ENCODE measurements at regions not wholly inside any gene's neighbourhood (a gene's known extent, or its start where the extent isn't known, plus 50 kb on each side); places are given as distances from the start of the nearest gene placed in this dataset.

DNA sequence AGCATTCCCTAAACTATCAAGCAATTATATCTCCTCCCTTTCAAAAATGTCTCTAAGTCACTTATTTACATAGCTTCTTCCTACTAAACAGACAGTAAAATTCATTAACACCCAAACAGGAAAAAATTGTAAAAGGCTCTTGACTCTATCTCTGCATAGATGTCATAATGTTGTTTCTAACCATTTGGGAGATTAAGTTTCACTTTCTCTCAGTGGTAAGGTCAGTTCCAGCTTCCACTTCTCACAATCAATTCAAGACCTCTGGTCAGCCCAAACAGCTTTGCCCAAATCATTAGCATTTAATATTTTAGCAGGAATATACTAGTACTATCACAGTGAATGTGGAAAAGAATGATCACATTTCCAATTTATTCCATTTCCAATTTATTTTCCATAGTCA, 374.3 kb upstream of the MC4R start:
- TF ChIP-seq CTCF (IDR thresholded peaks at IDR 0.05): no peak
- TF ChIP-seq POLR2A (IDR thresholded peaks at IDR 0.05): no peak
- Histone ChIP-seq H3K4me3 (replicated peaks in 1 of 3) (no peak overlapping the region), H3K27ac (no peak overlapping the region), H3K4me1 (no peaks in the 10 kb centered on the region), H3K27me3 (no peaks in the 10 kb centered on the region), H3K36me3 (no peaks in the 10 kb centered on the region), H3K9me3 (no peaks in the 10 kb centered on the region)
- DNase-seq: no peak
- intact Hi-C loops (cut with DNase I): no loop called here

- 55 to 58% methylated on average over 3 of the region's 3 CpGs for WGBS, 2 donors
- no peaks in the 10 kb centered on the region for H3K4me1 ChIP-seq
- no peaks in the 10 kb centered on the region for H3K36me3 ChIP-seq
- intact Hi-C loops (cut with DNase I): no loop called here
- no peak overlapping the region for H3K27ac ChIP-seq
- H3K9me3 ChIP-seq: no peaks in the 10 kb centered on the region
- no peaks in the 10 kb centered on the region for H3K27me3 ChIP-seq
- no peak overlapping the region for H3K4me3 ChIP-seq (replicated peaks in 1 of 3)
- no peak for DNase-seq
- no peak for TF ChIP-seq POLR2A (IDR thresholded peaks at IDR 0.05)
- TF ChIP-seq CTCF (IDR thresholded peaks at IDR 0.05): no peak
These were observed 381.2 kb upstream of the MC4R start for GRCh38 chr18:60753753-60754152.

DNA sequence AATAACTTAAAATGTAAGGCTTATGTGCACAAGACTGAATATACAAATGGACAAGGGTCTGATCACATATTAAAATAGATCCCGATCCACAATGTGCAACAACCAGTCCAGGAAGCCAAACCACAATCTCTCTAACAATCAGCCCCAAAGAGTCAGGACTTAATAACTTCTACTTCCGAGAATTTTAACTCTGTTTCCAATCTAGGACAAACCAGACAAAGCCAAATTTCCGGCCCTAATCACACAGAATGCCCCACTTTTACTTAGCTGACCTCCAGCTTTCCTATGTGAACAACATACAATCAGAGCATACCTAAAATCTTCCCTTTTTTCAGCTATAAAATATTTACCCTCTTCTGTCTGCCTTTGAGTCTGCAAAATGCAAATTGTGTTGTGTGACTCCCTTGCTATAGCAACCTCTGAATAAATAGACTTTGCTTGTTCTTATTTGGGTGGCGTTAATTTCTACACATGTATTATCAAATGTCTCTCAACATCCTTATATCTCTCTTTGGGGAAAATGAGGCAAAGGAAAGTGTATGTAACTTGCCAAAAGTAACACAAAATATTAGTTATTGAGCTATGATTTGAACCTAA, 381.9 kb upstream of the MC4R start:
- no peaks in the 10 kb centered on the region for H3K27me3 ChIP-seq
- TF ChIP-seq CTCF (IDR thresholded peaks at IDR 0.05): no peak
- no peak for TF ChIP-seq POLR2A (IDR thresholded peaks at IDR 0.05)
- no peaks in the 10 kb centered on the region for H3K9me3 ChIP-seq
- intact Hi-C loops (cut with DNase I): no loop called here
- H3K36me3 ChIP-seq: no peaks in the 10 kb centered on the region
- WGBS, 2 donors: 58 to 63% methylated on average over 4 of the region's 4 CpGs
- H3K27ac ChIP-seq: no peak overlapping the region
- no peaks in the 10 kb centered on the region for H3K4me1 ChIP-seq
- DNase-seq: no peak
- H3K4me3 ChIP-seq (replicated peaks in 1 of 3): no peak overlapping the region

- Histone ChIP-seq H3K4me1 (no peaks in the 10 kb centered on the region), H3K4me3 (replicated peaks in 1 of 3) (no peak overlapping the region), H3K36me3 (no peaks in the 10 kb centered on the region), H3K27ac (no peak overlapping the region), H3K9me3 (no peaks in the 10 kb centered on the region), H3K27me3 (no peaks in the 10 kb centered on the region)
- intact Hi-C loops (cut with DNase I): no loop called here
- 71 to 78% methylated on average over 5 of the region's 5 CpGs for WGBS, 2 donors
- no peak for DNase-seq
- TF ChIP-seq POLR2A (IDR thresholded peaks at IDR 0.05): no peak
- TF ChIP-seq CTCF (IDR thresholded peaks at IDR 0.05): no peak
These were observed 382.6 kb upstream of the MC4R start for GRCh38 chr18:60755134-60755533.

DNA sequence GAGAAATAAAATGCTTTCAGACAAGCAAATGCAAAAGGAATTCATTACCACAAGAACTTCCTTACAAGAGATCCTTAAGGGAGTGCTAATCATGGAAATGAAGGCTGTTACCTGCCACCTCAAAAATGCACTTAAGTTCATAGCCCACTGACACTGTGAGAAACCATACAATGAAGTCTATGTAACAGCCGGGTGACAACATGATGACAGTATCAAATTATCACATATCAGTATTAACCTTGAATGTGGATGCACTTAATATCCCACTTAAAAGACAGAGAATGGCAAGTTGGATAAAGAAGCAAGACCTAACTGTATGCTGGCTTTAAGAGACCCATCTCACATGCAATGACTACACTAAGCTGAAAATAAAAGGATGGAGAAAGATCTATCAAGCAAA, 403.4 kb upstream of the MC4R start:
- H3K27ac ChIP-seq: no peak overlapping the region
- intact Hi-C loops (cut with DNase I): no loop called here
- DNase-seq: no peak
- no peaks in the 10 kb centered on the region for H3K4me1 ChIP-seq
- WGBS, 2 donors: 96 to 97% methylated on average over 1 of the region's 1 CpG
- no peak for TF ChIP-seq CTCF (IDR thresholded peaks at IDR 0.05)
- no peak for TF ChIP-seq POLR2A (IDR thresholded peaks at IDR 0.05)
- no peak overlapping the region for H3K4me3 ChIP-seq (replicated peaks in 1 of 3)
- no peaks in the 10 kb centered on the region for H3K27me3 ChIP-seq
- H3K9me3 ChIP-seq: no peaks in the 10 kb centered on the region
- H3K36me3 ChIP-seq: no peaks in the 10 kb centered on the region
